Ascending aorta (tissue), 2 donors: ENCODE measurements at regions not wholly inside any gene's neighbourhood (a gene's known extent, or its start where the extent isn't known, plus 50 kb on each side); places are given as distances from the start of the nearest gene placed in this dataset.

Experiments
- DNase-seq, 2 donors: peaks; one replicate each; pipeline ENCODE4 v3.0.0-alpha.2; 2019; ENCODE audit warnings: low spot score in 2 of 2
- H3K27ac ChIP-seq, 2 donors: fragments of 200-600 bp; sonication (generic); one replicate each; pipeline ENCODE4 v1.5.1; 2016 to 2017; ENCODE audit warnings: mild to moderate bottlenecking in 1 of 2
- H3K27me3 ChIP-seq: fragments of 200-600 bp; sonication (generic); one replicate; pipeline ENCODE4 v1.5.1; 2017
- H3K36me3 ChIP-seq, 2 donors: fragments of 200-600 bp; sonication (generic); one replicate each; pipeline ENCODE4 v1.5.1; 2016
- H3K4me1 ChIP-seq, 2 donors: fragments of 200-600 bp; sonication (generic); one replicate each; pipeline ENCODE4 v1.5.1; 2016 to 2017; ENCODE audit warnings: mild to moderate bottlenecking in 1 of 2
- H3K4me3 ChIP-seq, 2 donors: fragments of 200-600 bp; sonication (generic); one replicate each; pipeline ENCODE4 v1.5.1; 2016 to 2017; ENCODE audit warnings: mild to moderate bottlenecking in 1 of 2
- H3K9me3 ChIP-seq, 2 donors: fragments of 200-600 bp; sonication (generic); one replicate each; pipeline ENCODE4 v1.5.1; 2016
- intact Hi-C: fragments of 100-400 bp; cut with DNase I; formaldehyde crosslinking; loops from one replicate; pipeline ENCODE4 v1.15.1; 2023
- TF ChIP-seq, protein P1 (sequence below), 3 experiments: fragments of 200-600 bp in 2 of 3; fragments of 450-650 bp in 1 of 3; sonication (generic) in 2 of 3; IDR thresholded peaks; one replicate each; pipeline ENCODE4 v1.5.1; 2016 to 2019; ENCODE audit warnings: antibody characterized with exemption in 3 of 3, mild to moderate bottlenecking in 1 of 3, moderate library complexity in 1 of 3

DNA sequence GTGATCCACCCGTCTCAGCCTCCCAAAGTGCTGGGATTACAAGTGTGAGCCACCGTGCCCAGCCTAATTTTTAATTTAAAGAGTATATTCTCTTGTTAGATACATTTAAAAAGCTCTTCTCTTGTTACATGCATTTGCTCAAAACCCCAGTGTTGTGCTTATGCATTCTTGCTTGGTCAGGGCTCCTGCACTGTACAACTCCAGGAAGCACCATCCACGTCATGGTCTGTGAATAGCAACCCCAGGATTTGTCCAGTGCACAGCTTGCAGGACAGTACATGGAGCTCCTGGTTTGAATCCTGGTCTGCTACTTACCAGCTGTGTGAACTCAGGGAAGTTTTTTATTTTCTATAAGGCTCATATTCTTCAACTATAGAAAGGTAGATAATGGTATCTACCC is 80.8 kb downstream of the MDH1 start:
- TF ChIP-seq, protein P1, sequence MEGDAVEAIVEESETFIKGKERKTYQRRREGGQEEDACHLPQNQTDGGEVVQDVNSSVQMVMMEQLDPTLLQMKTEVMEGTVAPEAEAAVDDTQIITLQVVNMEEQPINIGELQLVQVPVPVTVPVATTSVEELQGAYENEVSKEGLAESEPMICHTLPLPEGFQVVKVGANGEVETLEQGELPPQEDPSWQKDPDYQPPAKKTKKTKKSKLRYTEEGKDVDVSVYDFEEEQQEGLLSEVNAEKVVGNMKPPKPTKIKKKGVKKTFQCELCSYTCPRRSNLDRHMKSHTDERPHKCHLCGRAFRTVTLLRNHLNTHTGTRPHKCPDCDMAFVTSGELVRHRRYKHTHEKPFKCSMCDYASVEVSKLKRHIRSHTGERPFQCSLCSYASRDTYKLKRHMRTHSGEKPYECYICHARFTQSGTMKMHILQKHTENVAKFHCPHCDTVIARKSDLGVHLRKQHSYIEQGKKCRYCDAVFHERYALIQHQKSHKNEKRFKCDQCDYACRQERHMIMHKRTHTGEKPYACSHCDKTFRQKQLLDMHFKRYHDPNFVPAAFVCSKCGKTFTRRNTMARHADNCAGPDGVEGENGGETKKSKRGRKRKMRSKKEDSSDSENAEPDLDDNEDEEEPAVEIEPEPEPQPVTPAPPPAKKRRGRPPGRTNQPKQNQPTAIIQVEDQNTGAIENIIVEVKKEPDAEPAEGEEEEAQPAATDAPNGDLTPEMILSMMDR (IDR thresholded peaks at IDR 0.05), result no peak
- no peak overlapping the region for H3K4me3 ChIP-seq
- H3K4me1 ChIP-seq, result no peaks in the 10 kb centered on the region
- intact Hi-C loops, result no loop called here
- no peaks in the 10 kb centered on the region for H3K36me3 ChIP-seq
- H3K27me3 ChIP-seq, result no peaks in the 10 kb centered on the region
- H3K27ac ChIP-seq, result no peak overlapping the region
- DNase-seq, result no peak
- H3K9me3 ChIP-seq, result no peaks in the 10 kb centered on the region

DNA sequence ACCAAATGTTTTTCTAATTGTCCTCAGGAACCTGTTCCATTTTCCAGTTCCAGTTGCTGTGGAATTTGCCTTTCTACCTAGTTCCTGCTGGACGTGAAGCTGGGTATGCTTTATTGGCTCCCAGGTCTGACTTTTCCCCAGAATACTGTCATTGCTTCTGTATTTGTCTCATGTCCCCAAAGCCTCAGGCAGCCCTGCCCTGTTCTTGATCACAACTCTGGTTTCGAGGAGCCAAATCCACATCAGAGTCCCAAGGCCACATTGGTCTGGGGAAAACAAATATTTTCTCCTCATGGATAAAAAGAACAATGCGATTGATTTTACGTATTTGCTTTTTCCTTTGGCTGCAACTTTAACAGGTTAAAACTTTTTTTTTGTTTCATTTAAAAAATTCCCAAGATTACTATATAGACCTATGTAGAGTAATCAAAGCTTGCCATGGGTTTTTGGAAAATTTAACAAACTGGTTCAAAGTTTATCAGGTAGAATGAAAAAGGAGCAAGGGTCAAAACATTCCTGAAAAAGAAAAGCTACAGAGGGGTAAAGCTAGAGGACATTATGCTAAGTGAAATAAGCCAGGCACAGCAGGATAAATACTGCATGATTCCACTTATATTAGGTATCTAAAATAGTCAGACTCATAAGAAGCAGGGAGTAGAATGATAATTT is 85.2 kb downstream of the MDH1 start:
- TF ChIP-seq, protein P1 (IDR thresholded peaks at IDR 0.05), result no peak
- H3K9me3 ChIP-seq, result no peaks in the 10 kb centered on the region
- intact Hi-C loops, result no loop called here
- no peak overlapping the region for H3K27ac ChIP-seq
- no peak overlapping the region for H3K4me3 ChIP-seq
- no peak for DNase-seq
- no peaks in the 10 kb centered on the region for H3K36me3 ChIP-seq
- no peaks in the 10 kb centered on the region for H3K27me3 ChIP-seq
- no peaks in the 10 kb centered on the region for H3K4me1 ChIP-seq

DNA sequence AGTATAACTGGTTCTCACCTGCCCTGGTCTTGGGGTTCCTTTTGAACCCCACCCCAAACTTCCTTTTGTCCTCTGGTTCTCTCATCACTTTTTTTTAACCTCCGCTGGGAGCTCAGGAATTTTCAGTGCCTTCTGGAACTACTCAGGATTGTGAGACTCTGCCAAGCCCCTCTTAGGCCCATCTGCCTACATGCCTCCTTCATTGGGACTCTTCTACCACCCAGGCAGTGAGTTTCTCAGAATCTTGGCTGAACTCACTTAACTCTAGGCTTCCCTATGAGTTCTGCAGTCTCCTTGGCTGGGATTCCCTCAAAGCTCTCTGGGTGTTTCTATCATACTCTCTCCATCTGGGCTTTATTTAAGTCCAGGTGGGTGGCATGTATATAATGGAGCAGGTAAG is 86.3 kb downstream of the MDH1 start:
- TF ChIP-seq, protein P1 (IDR thresholded peaks at IDR 0.05), result no peak
- Histone ChIP-seq H3K4me3 (no peak overlapping the region), H3K27ac (no peak overlapping the region), H3K36me3 (no peaks in the 10 kb centered on the region), H3K4me1 (no peaks in the 10 kb centered on the region), H3K9me3 (no peaks in the 10 kb centered on the region), H3K27me3 (no peaks in the 10 kb centered on the region)
- no peak for DNase-seq
- intact Hi-C loops, result no loop called here

DNA sequence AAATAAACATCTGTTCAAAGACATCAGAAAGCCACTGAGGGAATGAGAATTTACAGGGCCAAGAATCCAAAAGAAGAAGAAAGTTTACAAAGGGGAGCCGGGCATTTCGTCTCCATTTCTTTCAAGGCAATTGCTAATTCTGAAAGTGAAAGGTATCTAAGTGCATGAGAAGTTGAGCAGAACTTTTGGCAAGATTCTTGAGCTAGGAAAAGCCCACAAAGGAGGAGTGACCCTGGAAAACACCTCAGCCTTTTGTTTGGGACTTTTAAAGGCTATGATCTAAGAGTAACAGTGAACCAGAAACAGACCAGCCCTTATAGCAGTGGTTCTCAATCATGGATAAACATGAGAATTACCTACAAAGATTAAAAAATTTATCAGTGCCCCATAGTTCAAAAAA is 87.4 kb downstream of the MDH1 start:
- H3K27me3 ChIP-seq, result no peaks in the 10 kb centered on the region
- H3K9me3 ChIP-seq, result no peaks in the 10 kb centered on the region
- H3K36me3 ChIP-seq, result no peaks in the 10 kb centered on the region
- DNase-seq, result no peak
- no peak overlapping the region for H3K27ac ChIP-seq
- intact Hi-C loops, result no loop called here
- TF ChIP-seq, protein P1 (IDR thresholded peaks at IDR 0.05), result no peak
- H3K4me3 ChIP-seq, result no peak overlapping the region
- H3K4me1 ChIP-seq, result no peaks in the 10 kb centered on the region

DNA sequence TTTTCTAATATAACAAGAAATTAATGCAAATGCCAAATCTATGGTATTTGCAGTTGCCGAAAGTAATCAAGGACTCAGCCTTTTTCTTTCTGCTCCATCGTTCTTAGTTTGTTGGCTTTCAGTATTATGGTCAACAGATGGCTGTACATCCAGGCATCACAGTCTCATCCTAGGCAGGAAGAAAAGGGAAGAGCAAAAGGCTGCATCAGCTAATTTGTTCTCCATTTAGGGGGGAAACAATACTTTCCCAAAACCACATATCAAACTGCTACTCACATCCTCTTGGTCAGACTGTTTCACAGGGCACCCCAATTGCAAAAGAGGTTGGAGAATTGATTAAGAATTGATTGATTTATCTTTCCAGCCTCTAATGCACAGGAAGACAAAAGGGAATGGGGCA is 89.3 kb downstream of the MDH1 start:
- Histone ChIP-seq H3K4me1 (no peaks in the 10 kb centered on the region), H3K9me3 (no peaks in the 10 kb centered on the region), H3K36me3 (no peaks in the 10 kb centered on the region), H3K4me3 (no peak overlapping the region), H3K27me3 (no peaks in the 10 kb centered on the region), H3K27ac (no peak overlapping the region)
- intact Hi-C loops, result no loop called here
- no peak for DNase-seq
- TF ChIP-seq, protein P1 (IDR thresholded peaks at IDR 0.05), result no peak

DNA sequence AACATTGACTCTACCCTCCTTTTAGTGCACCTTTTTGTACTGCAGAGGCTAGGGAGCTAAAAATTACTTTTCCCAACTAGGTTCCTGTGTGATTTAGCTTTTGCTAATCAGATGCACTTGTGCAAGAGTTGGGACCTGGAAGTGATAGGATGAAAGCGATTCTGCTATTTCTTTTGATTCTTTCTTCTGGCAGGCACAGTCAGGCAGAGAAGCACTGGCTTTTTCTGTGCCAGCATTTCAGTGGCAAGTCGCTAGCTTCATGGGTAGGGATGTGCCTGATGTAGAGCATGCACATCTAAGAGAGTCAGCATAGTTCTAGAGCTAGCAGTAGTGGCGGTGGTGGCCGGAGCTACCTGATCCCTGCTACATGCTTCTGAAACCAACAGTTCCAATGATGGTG is 89.8 kb downstream of the MDH1 start:
- intact Hi-C loops, result no loop called here
- Histone ChIP-seq H3K27me3 (no peaks in the 10 kb centered on the region), H3K36me3 (no peaks in the 10 kb centered on the region), H3K4me1 (no peaks in the 10 kb centered on the region), H3K9me3 (no peaks in the 10 kb centered on the region), H3K27ac (no peak overlapping the region), H3K4me3 (no peak overlapping the region)
- TF ChIP-seq, protein P1 (IDR thresholded peaks at IDR 0.05), result no peak
- no peak for DNase-seq
